Natural killer cell (primary cell): ENCODE measurements at regions not wholly inside any gene's neighbourhood (a gene's known extent, or its start where the extent isn't known, plus 50 kb on each side); places are given as distances from the start of the nearest gene placed in this dataset.

Experiments
- ATAC-seq, 3 donors: fragments of 150-1000 bp in 2 of 3; fragments of 200-7000 bp in 1 of 3; cut with Tn5 transposase; 1 replicate in 1 of 3; 2 replicates in 2 of 3; pipeline ENCODE4 v1.10.0; 2021; ENCODE audit warnings: mild to moderate bottlenecking in 2 of 3, moderate library complexity in 2 of 3
- DNase-seq, 2 donors: peaks; one replicate each; pipeline versions ENCODE4 v3.0.0 to v3.0.0-alpha.2; 2013 to 2021; ENCODE audit warnings: mixed read lengths in 1 of 2
- H3K27ac ChIP-seq: one replicate; pipeline ENCODE4 v1.5.1; 2013; ENCODE audit warnings: mild to moderate bottlenecking, low read length
- H3K27me3 ChIP-seq: one replicate; pipeline ENCODE4 v1.6.1; 2013; ENCODE audit warnings: low read length; ENCODE audit not compliant: control insufficient read depth, insufficient read depth
- H3K36me3 ChIP-seq: one replicate; pipeline ENCODE4 v1.6.1; 2013; ENCODE audit warnings: low read length; ENCODE audit not compliant: control insufficient read depth, insufficient read depth
- H3K4me1 ChIP-seq: one replicate; pipeline ENCODE4 v1.6.1; 2013; ENCODE audit warnings: low read length; ENCODE audit not compliant: control insufficient read depth, insufficient read depth
- H3K4me3 ChIP-seq: one replicate; pipeline ENCODE4 v1.5.1; 2013; ENCODE audit warnings: low read length
- H3K9me3 ChIP-seq: one replicate; pipeline ENCODE4 v1.6.1; 2013; ENCODE audit warnings: low read length; ENCODE audit not compliant: control insufficient read depth, insufficient read depth
- H3K27ac Mint-ChIP-seq, 2 donors: one replicate each; pipeline ENCODE4 v1.8.0; 2022; ENCODE audit warnings: mild to moderate bottlenecking in 2 of 2, mixed read lengths in 2 of 2, moderate library complexity in 1 of 2
- H3K27me3 Mint-ChIP-seq, 2 donors: one replicate each; pipeline ENCODE4 v1.8.0; 2022; ENCODE audit warnings: low read depth in 2 of 2, mixed read lengths in 2 of 2
- H3K36me3 Mint-ChIP-seq: one replicate; pipeline ENCODE4 v1.8.0; 2022; ENCODE audit warnings: mixed read lengths
- H3K4me1 Mint-ChIP-seq, 2 donors: one replicate each; pipeline ENCODE4 v1.8.0; 2022; ENCODE audit warnings: mixed read lengths in 2 of 2
- H3K4me3 Mint-ChIP-seq: one replicate; pipeline ENCODE4 v1.8.0; 2022; ENCODE audit warnings: mild to moderate bottlenecking, moderate library complexity, mixed read lengths
- H3K9me3 Mint-ChIP-seq, 2 donors: one replicate each; pipeline ENCODE4 v1.8.0; 2022; ENCODE audit warnings: mixed read lengths in 2 of 2
- CTCF ChIP-seq: fragments of 200-600 bp; IDR thresholded peaks from one replicate; pipeline ENCODE4 v1.8.0; 2022; ENCODE audit warnings: antibody characterized with exemption
- WGBS: methylation state at CpG from one replicate; pipeline ENCODE4 v1.1.7; 2013; ENCODE audit warnings: missing lambda C conversion rate; ENCODE audit not compliant: insufficient coverage; 5-methylcytosine and 5-hydroxymethylcytosine counted together
- intact Hi-C: fragments of 100-400 bp; cut with micrococcal nuclease; formaldehyde crosslinking; loops from one replicate; pipeline ENCODE4 v1.14.2; 2022

- Mint-ChIP-seq H3K4me1 (no peaks in the 10 kb centered on the region), H3K36me3 (no peaks in the 10 kb centered on the region), H3K27ac (no peak overlapping the region), H3K9me3 (peaks cover 10 to 21% of the 10 kb centered on the region in 2 donors), H3K27me3 (no peaks in the 10 kb centered on the region), H3K4me3 (no peak overlapping the region)
- WGBS, result 80% methylated on average over 1 of the region's 1 CpG
- Histone ChIP-seq H3K27me3 (no peaks in the 10 kb centered on the region), H3K9me3 (no peaks in the 10 kb centered on the region), H3K4me3 (no peak overlapping the region), H3K36me3 (no peaks in the 10 kb centered on the region), H3K27ac (no peak overlapping the region), H3K4me1 (no peaks in the 10 kb centered on the region)
- intact Hi-C loops, result no loop called here
- no peak for DNase-seq
- ATAC-seq, result no peak
- TF ChIP-seq CTCF, result no peak
These were observed 585.9 kb upstream of the GHITM start for GRCh38 chr10:83553366-83553765.

- intact Hi-C loops, result no loop called here
- ATAC-seq, result no peak
- no peaks in the 10 kb centered on the region for H3K36me3 ChIP-seq
- no peak for DNase-seq
- no peaks in the 10 kb centered on the region for H3K4me1 ChIP-seq
- no peak for TF ChIP-seq CTCF
- no peaks in the 10 kb centered on the region for H3K36me3 Mint-ChIP-seq
- no peak overlapping the region for H3K4me3 ChIP-seq
- no peak overlapping the region for H3K4me3 Mint-ChIP-seq
- H3K27me3 ChIP-seq, result no peaks in the 10 kb centered on the region
- no peaks in the 10 kb centered on the region for H3K4me1 Mint-ChIP-seq
- H3K27ac ChIP-seq, result no peak overlapping the region
- no peaks in the 10 kb centered on the region for H3K9me3 ChIP-seq
- peaks cover 9 to 19% of the 10 kb centered on the region in 2 donors for H3K9me3 Mint-ChIP-seq
- no peaks in the 10 kb centered on the region for H3K27me3 Mint-ChIP-seq
- H3K27ac Mint-ChIP-seq, result no peak overlapping the region
These were observed 584.0 kb upstream of the GHITM start for GRCh38 chr10:83555264-83555663.

- ATAC-seq (no peak), DNase-seq (no peak)
- TF ChIP-seq CTCF, result no peak
- Histone ChIP-seq H3K27ac (no peak overlapping the region), H3K4me1 (no peaks in the 10 kb centered on the region), H3K36me3 (no peaks in the 10 kb centered on the region), H3K9me3 (peaks cover 18% of the 10 kb centered on the region), H3K4me3 (no peak overlapping the region), H3K27me3 (no peaks in the 10 kb centered on the region)
- H3K36me3 Mint-ChIP-seq, result no peaks in the 10 kb centered on the region
- 89% methylated on average over 3 of the region's 3 CpGs for WGBS
- no peak overlapping the region for H3K27ac Mint-ChIP-seq
- intact Hi-C loops, result no loop called here
- H3K9me3 Mint-ChIP-seq, result peaks cover 12 to 19% of the 10 kb centered on the region in 2 donors
- H3K4me3 Mint-ChIP-seq, result no peak overlapping the region
- no peaks in the 10 kb centered on the region for H3K27me3 Mint-ChIP-seq
- no peaks in the 10 kb centered on the region for H3K4me1 Mint-ChIP-seq
These were observed 576.9 kb upstream of the GHITM start for GRCh38 chr10:83562381-83562780.

GRCh38 chr10:83564889-83565588 lies 574.3 kb upstream of the GHITM start:
- H3K4me3 Mint-ChIP-seq, result no peak overlapping the region
- no peaks in the 10 kb centered on the region for H3K36me3 Mint-ChIP-seq
- intact Hi-C loops, result no loop called here
- H3K9me3 Mint-ChIP-seq, result peaks cover 11 to 24% of the 10 kb centered on the region in 2 donors
- H3K4me1 Mint-ChIP-seq, result no peaks in the 10 kb centered on the region
- ATAC-seq (no peak), DNase-seq (no peak)
- no peak overlapping the region for H3K27ac Mint-ChIP-seq
- Histone ChIP-seq H3K4me1 (no peaks in the 10 kb centered on the region), H3K27ac (no peak overlapping the region), H3K4me3 (no peak overlapping the region), H3K9me3 (peaks cover 18% of the 10 kb centered on the region), H3K36me3 (no peaks in the 10 kb centered on the region), H3K27me3 (no peaks in the 10 kb centered on the region)
- 97% methylated on average over 32 of the region's 32 CpGs for WGBS
- H3K27me3 Mint-ChIP-seq, result no peaks in the 10 kb centered on the region
- no peak for TF ChIP-seq CTCF
